NCI-H446 treated with DMSO at 0.1 percent for 48 hours (cell line): ENCODE measurements at regions not wholly inside any gene's neighbourhood (a gene's known extent, or its start where the extent isn't known, plus 50 kb on each side); places are given as distances from the start of the nearest gene placed in this dataset.

Source experiments
- DNase-seq: peaks from one replicate; lab custom pipeline; 2025; lab: John Stamatoyannopoulos, UW

DNA sequence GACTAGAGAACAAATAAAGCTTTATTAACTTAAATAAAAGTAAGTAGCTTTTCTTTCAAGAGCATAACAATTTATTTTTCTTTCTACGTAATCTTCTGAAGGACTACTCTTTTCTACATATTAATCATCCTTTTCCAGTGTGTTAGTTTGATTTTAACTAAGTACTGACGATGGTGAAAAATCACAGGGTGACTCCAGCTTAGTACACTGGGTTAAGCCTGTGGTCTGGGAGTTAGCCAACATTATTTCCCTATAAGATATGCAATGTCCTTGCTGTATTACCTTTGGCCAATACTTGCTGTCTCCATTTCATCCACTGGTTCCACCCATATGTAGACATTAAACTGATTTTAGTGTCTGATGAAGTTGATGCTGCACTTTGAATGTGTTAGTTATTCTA lies 508.6 kb upstream of the SUCLG2 start:
- DNase-seq: no peak

DNA sequence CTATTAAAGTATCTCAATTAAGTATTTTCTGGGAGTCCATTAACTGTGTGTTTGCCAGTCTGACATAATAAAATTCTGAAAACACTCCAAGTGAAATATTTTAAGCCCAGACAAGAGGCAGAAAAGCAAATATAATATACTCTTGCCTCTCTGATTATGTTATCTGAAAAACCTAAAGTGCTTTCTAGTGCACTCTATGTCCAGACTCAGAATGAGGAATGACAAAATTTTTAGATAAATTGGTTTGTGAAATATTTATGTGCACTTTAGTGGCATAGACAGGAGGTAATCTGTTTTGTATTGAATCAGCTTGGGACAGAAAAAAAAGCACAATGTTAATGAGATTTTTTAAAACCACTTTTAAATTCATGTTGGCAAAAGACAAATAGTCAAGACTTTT lies 508.2 kb upstream of the SUCLG2 start:
- DNase-seq: no peak

DNA sequence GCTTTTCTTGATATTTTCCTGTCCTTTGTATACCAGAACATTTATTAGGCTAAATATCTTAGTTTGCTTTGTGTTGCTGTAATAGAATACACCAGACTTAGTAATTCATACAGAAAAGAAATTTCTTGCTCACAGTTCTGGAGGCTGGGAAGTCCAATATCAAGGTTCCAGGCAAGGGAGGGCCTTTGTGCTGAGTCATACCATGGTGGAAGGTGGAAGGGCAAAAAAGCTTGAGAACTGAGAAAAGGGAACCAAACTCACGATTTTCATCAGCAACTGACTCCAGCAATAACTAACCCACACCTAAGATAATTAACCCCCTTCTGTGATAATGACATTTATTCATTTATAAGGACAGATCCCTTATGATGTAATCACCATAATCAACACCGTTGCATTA lies 496.9 kb upstream of the SUCLG2 start:
- DNase-seq: no peak

- no peak for DNase-seq
Measured at GRCh38 chr3:68148447-68148846, 494.0 kb upstream of the SUCLG2 start.

DNA sequence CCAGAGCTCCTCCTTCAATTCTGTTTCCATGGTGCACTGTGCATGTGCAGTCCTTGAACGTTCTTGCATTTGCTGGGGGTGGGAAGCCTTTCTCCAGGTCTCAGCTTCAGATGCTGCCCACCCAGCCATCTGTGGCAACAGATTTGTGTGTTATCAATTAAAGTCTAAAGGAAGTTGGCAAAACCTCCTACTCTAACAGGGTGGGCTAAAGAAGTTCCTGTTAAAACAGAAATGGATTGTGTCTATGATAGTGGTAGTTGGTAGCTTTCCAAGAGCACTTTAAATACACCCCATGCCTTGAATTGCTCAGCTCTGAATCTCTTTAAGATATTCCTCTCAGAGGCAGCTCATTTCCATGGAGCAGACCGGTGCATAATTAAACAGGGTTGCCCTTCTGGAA lies 488.0 kb upstream of the SUCLG2 start:
- DNase-seq: no peak

GRCh38 chr3:68139897-68140296 lies 485.5 kb upstream of the SUCLG2 start:
- DNase-seq: no peak

- DNase-seq: no peak
Measured at GRCh38 chr3:68136411-68136810, 482.0 kb upstream of the SUCLG2 start.

DNA sequence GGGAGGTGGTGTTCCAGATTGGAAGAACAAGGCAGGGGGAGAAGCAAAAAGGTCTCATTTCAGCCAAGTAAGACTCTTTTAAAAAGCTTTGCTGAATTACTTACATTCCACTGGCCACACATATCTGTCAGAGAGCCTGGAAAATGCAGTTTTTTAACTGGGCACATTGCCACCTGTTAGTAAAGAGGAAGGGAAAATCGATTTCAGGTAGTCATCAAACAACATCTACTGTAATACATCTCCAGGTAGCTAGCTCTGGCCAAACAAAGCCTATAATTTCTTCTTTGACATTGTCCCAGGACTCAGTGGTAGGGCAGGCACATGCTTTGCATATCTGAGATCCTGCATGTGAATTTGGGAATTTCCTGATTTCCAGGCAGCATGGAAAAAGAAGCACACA lies 480.7 kb upstream of the SUCLG2 start:
- DNase-seq: no peak

DNA sequence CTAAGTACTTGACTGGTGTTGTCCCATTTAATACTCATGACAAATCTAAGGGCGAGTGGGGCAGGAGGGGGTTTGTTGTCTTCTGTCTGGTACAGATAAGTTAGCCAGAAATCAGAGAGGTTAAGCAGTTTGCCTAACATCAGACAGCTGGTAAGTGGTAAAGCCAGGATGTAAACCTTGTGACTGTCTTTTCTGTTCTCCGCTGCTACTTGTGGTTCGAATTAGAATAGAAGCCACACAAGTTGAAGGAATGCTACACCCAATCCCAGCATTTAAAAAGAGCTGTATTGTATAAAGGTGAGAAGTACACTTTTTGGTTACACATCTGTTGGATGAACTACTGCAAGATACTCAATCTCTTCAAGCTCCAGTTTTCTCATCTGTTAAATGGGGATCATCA lies 474.7 kb upstream of the SUCLG2 start:
- DNase-seq: no peak

GRCh38 chr3:68123231-68123630 lies 468.8 kb upstream of the SUCLG2 start:
- no peak for DNase-seq

DNA sequence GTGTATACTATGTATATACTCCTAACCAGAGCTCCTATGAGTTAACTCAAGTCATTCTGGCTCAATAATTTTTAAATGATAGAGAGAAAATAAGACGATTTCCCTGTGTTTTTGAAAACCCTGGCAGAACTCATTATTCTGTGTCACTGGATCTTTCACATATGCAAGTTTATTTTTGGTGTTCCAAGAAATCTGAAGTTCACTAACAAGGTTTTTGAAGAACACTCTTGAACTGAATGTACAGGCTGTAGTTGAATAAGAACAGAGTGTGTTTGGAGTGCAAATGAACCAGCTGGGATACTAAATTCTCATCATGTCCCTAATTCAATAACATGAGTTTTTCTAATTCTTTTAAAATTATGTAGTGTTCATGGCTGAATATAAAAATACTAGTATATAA lies 466.9 kb upstream of the SUCLG2 start:
- no peak for DNase-seq

DNA sequence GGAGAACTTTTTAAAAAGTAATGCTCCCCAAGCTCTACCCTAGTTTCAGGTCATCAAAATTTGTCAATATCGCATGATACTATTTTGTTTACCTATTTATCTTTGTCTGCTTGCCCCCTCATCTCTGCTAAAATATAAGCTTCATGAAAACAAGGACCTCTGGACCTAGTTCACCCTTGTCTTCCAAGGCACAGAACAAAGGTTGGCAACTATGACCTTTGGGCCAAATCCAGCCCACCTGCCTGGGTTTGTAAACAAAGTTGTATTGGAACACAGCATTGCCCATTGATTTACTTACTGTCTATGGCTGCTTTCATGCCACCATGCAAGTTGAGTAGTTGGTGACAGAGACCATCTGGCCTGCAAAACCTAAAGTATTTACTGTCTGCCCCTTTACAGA lies 462.2 kb upstream of the SUCLG2 start:
- DNase-seq: no peak

DNA sequence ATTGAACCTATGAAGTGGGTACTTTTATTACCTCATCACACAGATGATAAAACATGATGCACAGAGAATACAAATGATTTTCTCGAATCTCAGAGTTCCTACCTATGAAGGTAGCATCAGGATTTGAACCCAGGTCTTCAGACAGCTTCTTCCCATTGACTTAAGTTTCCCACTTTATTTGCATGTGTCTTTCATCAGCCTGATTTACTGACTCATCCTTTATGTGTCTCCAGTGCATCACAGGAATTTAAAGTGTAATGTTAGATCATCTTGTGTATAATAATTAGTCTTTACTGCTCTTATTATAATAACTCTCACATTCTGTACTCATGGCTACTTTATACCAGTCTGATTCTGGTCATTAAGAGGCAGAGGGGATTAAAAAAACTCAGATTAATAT lies 449.4 kb upstream of the SUCLG2 start:
- no peak for DNase-seq

DNA sequence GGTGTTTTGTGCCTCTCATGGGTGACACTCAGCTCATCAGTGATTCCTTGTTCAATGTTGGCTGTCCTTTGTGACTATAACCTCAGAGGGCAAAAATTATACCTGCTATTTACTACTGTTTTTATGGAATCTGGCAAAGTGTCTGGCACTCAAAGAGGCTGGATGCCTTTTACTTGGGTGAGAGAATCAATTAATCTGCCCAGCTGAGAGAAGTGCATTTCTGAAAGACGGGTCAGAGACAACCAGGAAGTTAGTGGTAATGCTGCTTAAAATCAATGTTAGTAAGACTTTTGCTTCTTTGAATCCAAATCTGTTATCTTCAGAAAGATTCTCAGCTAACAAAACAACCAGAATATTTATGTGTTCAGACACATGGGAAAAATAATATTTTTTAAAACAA lies 436.2 kb upstream of the SUCLG2 start:
- DNase-seq: no peak

DNA sequence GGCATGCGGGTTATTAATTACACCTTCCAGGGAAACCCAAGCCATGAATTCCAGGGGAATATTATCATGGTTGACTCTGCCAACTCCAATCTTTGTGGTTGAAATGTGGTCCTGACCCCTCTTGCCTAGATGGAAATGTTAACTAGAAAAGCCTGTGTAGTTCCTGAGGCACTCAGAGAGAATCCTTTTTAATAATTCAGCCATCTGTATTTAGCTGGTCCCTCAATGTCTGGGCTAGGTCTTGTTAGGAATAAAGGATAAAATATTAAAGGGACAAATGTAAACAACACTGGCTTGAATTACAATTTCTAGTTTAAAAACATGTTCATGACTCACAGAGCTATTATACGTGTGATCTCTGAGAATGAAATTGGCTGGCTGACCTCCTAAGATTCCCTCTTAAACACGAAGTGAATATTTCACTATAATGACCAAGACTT lies 435.2 kb upstream of the SUCLG2 start:
- DNase-seq: peak; percentile 5

- DNase-seq: no peak
Measured at GRCh38 chr3:68088636-68089035, 434.2 kb upstream of the SUCLG2 start.

- no peak for DNase-seq
Measured at GRCh38 chr3:68088216-68088615, 433.8 kb upstream of the SUCLG2 start.

DNA sequence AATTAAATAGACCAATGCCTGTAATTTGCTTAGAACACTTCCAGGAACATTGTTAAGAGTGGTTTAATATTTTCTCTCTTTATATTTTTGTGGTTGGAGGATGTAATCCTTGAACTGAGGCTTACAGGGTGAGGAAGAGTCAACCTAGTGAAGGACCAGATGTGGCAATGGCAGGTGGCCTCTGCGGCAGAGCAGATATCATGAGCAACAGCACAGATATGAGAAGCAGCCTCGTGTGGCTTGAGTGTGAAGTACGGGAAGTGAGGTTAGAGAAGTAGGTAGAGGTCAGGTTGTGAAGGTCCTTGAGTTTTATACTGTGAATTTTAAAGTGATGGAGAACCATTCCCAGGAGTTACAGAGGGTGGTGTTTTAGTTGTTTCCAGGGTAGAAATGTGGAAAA lies 417.6 kb upstream of the SUCLG2 start:
- no peak for DNase-seq

DNA sequence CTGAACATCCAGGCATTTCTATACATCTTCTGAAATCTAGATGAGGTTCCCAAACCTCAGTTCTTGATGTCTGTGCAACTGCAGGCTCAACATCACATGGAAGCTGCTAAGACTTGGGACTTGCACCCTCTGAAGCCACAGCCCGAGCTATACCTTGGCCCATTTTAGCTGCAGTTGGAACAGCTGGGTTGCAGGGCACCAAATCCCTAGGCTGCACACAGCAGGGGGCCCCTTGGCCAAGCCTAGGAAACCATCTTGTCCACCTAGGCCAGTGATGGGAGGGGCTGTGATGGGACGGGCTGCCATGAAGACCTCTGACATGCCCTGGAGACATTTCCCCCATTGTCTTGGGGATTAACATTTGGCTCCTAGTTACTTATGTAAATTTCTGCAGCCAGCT lies 415.8 kb upstream of the SUCLG2 start:
- no peak for DNase-seq

DNA sequence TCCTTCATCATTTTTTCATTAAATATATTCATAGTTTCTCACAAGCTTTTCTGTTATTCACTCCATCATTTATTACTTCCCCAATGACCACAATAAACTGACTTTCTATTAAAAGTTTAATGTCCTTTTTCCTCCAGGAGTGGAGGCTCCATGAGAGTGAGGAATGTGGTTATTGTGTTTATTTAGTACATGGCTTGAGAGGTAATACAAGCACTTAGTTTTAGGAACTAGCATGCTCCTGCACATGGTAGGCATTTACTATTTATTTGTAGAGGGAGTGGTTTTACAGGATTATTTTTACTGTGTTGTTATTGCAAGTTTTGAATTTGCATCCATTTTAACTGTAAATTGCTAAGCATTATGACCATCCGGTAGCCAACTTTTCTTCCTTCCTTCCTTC lies 412.9 kb upstream of the SUCLG2 start:
- DNase-seq: no peak

- no peak for DNase-seq
Measured at GRCh38 chr3:68062926-68063325, 408.5 kb upstream of the SUCLG2 start.

- no peak for DNase-seq
Measured at GRCh38 chr3:68060910-68061309, 406.5 kb upstream of the SUCLG2 start.

- DNase-seq: no peak
Measured at GRCh38 chr3:68060191-68060590, 405.8 kb upstream of the SUCLG2 start.

- no peak for DNase-seq
Measured at GRCh38 chr3:68059628-68060152, 405.3 kb upstream of the SUCLG2 start.
